HG03432 (cell line): ENCODE measurements at regions not wholly inside any gene's neighbourhood (a gene's known extent, or its start where the extent isn't known, plus 50 kb on each side); places are given as distances from the start of the nearest gene placed in this dataset.
A peak's percentile ranks its signal among the peaks of the same experiment; 100 is the strongest.
"Not testable (repeated sequence)": the region's sequence is repeated elsewhere in the genome, so short reads cannot be mapped to it uniquely, and the experiment has no call there.

Source experiments
- ATAC-seq: cut with Tn5 transposase; IDR thresholded peaks from one replicate; pipeline ENCODE4 v1.9.1; 2021; ENCODE audit warnings: mild to moderate bottlenecking, moderate library complexity; ENCODE audit not compliant: unreplicated experiment

- ATAC-seq, result not testable (repeated sequence)
Observed at GRCh38 chr3:30479737-30480136, 126.7 kb upstream of the TGFBR2 start.

- not testable (repeated sequence) for ATAC-seq
Observed at GRCh38 chr3:30480156-30480555, 126.2 kb upstream of the TGFBR2 start.

- ATAC-seq, result no peak
Observed at GRCh38 chr3:30480587-30480986, 125.8 kb upstream of the TGFBR2 start.

GRCh38 chr3:30481241-30481640, 125.2 kb upstream of the TGFBR2 start:
- ATAC-seq, result no peak

GRCh38 chr3:30484229-30484628, 122.2 kb upstream of the TGFBR2 start:
- ATAC-seq, result not testable (repeated sequence)

GRCh38 chr3:30486368-30486767, 120.0 kb upstream of the TGFBR2 start:
- no peak for ATAC-seq

GRCh38 chr3:30488070-30488756, 118.2 kb upstream of the TGFBR2 start:
- ATAC-seq, result no peak

- no peak for ATAC-seq
Observed at GRCh38 chr3:30492322-30493192, 113.8 kb upstream of the TGFBR2 start.

- no peak for ATAC-seq
Observed at GRCh38 chr3:30493911-30494311, 112.5 kb upstream of the TGFBR2 start.

- ATAC-seq, result no peak
Observed at GRCh38 chr3:30495172-30496065, 111.0 kb upstream of the TGFBR2 start.

- no peak for ATAC-seq
Observed at GRCh38 chr3:30496066-30496966, 110.1 kb upstream of the TGFBR2 start.

- ATAC-seq, result no peak
Observed at GRCh38 chr3:30498587-30498967, 107.8 kb upstream of the TGFBR2 start.

GRCh38 chr3:30500666-30501399, 105.6 kb upstream of the TGFBR2 start:
- ATAC-seq, result peak; percentile 97

GRCh38 chr3:30501526-30501925, 104.9 kb upstream of the TGFBR2 start:
- ATAC-seq, result no peak

- no peak for ATAC-seq
Observed at GRCh38 chr3:30502051-30502741, 104.2 kb upstream of the TGFBR2 start.

GRCh38 chr3:30502742-30503073, 103.7 kb upstream of the TGFBR2 start:
- peak; percentile 43 for ATAC-seq

GRCh38 chr3:30503446-30503845, 103.0 kb upstream of the TGFBR2 start:
- no peak for ATAC-seq

- no peak for ATAC-seq
Observed at GRCh38 chr3:30504939-30505338, 101.5 kb upstream of the TGFBR2 start.
